Iris pigment epithelial cell (primary cell): ENCODE measurements at regions not wholly inside any gene's neighbourhood (a gene's known extent, or its start where the extent isn't known, plus 50 kb on each side); places are given as distances from the start of the nearest gene placed in this dataset.

Experiments used
- DNase-seq: peaks from one replicate; pipeline ENCODE4 v3.0.0-alpha.2; 2011; ENCODE audit warnings: low read depth

GRCh38 chr13:108435393-108436149 lies 166.1 kb downstream of the TNFSF13B start:
- DNase-seq: no peak

DNA sequence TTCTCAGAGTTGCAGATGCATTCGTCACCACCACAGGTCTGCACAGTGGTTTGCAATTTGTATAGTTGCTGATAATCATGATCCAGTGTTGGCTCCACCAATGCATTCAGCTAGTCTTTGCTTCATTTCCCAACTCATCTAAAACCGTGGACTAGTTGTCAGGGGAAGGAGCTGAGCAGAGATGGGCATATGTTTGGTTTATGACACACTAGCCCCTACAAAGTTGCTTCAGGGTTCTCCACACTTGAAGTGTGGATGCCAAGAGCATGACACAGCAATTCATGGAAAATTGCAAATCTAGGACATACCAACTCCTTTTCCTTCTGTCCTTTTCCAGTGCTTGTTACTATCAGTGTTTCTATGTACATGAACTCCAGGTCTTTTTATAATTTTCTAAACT lies 168.0 kb downstream of the TNFSF13B start:
- peak; percentile 68 for DNase-seq

DNA sequence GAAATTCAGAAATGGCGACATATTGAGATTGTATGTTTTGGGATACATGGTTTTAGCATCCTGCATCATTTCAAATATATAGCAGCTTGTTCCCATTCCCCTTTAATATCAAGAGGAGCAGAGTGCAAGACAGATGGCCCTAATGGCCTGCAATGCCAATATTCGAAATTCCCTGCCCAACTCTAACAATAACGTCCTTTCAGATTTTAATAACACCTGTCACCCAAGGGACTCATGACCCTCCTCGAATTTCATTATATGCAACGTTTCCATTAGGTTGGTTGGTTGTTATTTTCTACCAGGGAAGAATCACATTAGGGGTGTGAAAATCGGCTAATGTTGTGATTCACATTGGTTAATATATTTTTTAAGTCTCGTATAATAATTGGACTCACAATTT lies 170.0 kb downstream of the TNFSF13B start:
- DNase-seq: no peak

GRCh38 chr13:108444448-108444847 lies 174.9 kb downstream of the TNFSF13B start:
- DNase-seq: no peak

DNA sequence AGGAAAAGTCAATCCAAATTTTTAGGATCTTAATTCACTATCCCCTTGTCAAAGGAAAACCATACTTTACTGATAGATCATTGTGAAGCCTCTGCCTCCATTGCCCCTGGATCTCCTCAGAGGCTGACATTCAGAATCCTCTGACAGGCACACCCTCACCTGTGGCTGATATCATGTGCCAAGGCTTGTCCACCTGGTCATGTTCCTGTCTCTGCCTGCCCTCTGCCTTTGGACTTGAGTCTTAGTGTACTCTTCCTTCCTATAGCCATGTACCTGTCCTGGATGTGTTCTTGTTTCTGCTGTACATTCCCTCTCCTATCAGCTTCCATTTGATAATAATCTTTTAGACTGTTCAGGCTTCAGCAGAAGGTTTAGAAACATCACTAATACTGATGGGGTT lies 179.4 kb downstream of the TNFSF13B start:
- DNase-seq: no peak

GRCh38 chr13:108451121-108451520 lies 178.3 kb upstream of the MYO16 start:
- DNase-seq: no peak

DNA sequence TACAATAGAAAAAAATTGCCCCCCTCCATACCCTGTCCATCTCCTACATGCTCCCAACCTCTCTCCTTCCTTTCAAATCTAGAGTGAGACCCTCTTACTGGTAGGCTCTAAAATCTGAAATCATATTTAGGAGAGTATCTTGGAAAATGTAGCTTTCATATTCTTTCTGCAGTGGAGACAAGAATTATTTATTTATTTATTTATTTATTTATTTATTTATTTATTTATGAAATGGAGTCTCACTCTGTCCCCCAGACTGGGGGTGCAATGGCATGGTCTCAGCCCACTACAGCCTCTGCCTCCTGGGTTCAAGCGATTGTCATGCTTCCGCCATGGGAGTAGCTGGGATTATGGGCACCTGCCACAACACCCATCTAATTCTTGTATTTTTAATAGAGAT lies 174.1 kb upstream of the MYO16 start:
- DNase-seq: no peak

- DNase-seq: no peak
Observed at GRCh38 chr13:108460043-108460442, 169.4 kb upstream of the MYO16 start.

DNA sequence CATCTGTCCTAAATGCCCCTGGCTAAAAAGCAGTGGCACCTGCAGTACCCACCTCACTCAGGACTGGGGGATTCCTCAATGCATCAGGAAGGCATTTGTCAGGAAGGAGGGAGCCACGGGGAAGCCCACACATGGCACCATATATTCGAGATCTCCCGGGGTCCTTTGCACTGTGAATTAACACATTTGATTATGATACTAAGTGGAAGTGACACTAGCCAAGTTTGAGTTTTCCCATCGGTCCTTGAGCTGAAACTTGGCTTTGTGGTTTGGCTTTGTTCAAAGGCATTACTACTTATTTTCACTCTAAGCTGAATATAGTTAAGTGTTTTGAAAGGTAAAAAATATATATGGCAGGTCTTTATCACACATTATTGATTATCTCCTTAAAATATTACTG lies 168.7 kb upstream of the MYO16 start:
- DNase-seq: no peak

- DNase-seq: peak; percentile 99
Observed at GRCh38 chr13:108463340-108463739, 166.1 kb upstream of the MYO16 start.

DNA sequence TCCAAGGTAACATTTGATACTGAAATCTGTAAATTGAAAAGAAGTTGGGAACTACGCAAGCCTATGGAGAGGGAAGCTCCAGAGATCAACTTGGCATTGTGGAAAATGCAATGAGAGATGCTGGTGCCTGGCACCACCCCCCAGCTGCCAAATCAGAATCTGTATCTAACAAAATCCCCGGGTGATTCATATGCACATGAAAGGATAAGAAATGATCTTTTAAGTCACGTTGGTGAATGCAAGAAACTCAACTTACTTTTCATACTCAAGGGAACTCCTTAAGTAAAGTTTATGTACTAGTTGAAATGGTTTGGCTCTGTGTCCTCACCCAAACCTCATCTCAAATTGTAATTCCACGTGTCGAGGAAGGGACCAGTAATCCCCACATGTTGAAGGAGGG lies 158.5 kb upstream of the MYO16 start:
- DNase-seq: peak; percentile 16

- DNase-seq: no peak
Observed at GRCh38 chr13:108475181-108475580, 154.2 kb upstream of the MYO16 start.

DNA sequence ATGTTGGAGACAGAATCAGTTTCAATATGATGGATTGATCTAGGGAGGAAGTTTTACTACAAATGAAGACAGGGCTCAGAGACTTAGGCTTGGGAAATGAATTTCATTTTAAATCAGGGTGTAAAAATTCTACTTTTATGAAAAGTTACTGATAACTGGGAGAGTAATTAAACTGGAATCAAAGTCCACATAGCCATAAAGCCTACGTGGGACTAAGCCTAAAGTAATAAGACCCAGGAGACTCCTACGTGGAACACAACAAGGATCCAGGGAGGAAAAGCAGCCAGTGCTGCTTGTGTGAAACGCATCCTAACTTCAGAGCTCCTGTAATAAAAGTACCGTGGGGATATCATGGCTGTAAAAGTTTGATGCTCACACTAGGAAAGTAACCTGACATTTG lies 152.0 kb upstream of the MYO16 start:
- no peak for DNase-seq

DNA sequence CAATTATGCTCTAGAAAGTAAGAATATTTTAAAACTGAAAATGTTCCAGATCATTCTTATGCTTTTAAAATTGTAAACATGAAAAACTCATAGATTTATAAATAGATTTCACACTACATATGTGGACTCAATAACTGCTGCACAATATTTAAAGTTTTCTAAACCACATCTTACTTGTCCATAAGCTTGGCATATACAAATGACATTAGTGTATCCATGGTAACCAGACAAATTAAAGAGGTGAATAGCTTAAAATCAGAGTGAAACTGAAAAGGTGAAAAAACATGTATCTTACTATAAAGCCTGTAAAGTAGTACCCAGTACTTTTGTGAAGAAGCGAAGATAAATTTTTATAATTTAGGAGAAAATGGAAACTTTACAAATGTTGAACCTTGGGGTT lies 151.2 kb upstream of the MYO16 start:
- DNase-seq: no peak

DNA sequence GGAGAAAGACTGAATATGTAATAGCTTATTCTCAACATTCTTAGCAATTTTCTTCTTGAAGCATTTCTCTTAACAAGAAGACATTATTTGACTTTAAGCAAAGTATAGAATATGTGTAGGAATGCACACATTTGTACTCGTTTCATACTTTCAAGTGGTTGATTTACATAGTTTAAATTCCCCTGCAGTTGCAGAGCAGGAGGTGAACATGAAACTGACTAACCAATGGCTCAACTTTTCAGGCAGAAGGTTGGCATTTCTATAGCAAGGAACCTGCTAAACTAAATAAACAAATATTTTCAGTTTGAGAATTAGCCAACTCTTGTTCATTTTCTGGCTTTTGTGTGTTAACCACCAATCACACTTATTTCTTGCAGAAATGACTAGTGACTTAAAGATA lies 145.4 kb upstream of the MYO16 start:
- peak; percentile 75 for DNase-seq

DNA sequence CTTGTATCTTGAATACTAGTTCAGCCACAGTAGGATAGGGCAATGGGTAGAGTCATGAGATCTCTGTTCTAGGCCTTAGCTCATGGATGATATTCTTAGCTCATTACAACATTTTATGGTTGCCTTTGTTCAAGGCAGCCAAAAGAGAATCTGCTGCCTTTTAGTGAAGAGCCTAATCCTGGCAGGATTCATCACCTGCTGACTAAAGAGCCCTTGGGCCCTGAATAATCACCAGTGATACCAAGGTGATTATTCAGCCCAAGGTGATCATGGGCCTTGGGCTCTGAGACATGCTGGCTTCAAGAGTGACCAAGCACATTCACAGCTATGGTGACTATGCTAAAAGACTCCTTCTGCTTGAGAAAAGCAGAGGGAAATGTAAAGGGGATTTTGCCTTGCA lies 143.3 kb upstream of the MYO16 start:
- DNase-seq: no peak

GRCh38 chr13:108494991-108495645 lies 134.3 kb upstream of the MYO16 start:
- peak; percentile 24 for DNase-seq

- peak; percentile 55 for DNase-seq
Observed at GRCh38 chr13:108495646-108496361, 133.6 kb upstream of the MYO16 start.

DNA sequence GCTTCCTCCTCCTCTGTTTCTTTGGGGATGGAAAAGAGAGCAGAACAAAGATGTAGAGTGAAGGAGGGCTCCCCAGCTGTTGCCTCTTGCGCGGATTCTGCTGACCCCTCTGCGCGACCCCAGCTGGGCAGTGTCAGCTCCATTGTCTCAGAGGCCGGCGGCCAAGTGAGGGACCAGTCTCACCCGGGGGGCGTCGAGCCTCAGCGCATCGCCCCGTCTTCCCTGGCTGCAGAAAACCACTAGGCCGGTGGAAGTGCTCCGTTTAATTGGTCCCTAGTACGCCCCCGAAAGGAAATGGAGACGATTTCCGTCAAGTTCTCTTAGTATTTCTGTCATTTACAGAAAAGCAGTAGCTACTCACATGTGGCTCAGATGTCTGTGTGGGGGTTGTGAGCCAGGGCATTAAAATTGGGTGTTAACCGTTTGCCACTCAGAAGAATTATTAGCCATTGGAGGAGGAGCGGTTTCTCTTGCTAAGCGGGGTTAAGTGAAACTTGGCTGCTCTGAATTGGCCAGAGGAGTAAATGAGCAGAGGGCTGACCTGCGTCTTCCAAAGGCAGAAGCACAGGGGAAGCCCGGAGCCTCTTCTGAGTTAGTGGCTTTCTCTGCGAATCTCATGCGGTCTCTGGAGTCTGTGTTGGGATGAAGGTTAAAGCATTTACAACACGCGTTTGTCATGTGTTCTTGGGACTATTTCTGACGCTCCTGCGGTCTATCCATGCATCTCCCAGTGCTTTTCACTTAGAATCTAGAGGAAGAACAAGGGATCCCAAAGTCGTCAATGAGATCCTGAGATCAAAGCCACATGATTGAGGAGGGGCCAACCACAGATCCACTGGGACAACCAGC lies 132.8 kb upstream of the MYO16 start:
- peak; percentile 59 for DNase-seq

DNA sequence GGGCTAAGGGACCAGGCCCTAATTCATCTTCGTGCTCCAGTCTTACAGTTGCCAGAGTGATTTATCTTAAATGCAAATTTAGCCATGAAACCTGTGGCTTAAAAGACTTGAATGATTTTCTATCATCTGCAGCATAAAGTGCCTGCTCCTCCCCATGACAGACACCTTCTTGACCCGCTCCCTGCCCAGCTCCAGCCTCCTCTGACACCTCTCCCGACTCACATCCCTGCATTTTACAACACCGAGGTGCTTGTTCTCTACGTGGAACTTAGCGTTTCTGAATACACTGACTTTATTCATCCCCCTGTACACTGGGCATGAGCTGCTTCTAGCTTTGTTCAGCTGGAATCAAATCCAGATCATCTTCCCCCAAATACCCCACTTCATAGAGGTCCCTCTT lies 128.7 kb upstream of the MYO16 start:
- DNase-seq: no peak

- peak; percentile 65 for DNase-seq
Observed at GRCh38 chr13:108508263-108508662, 121.1 kb upstream of the MYO16 start.

- DNase-seq: no peak
Observed at GRCh38 chr13:108525827-108526226, 103.6 kb upstream of the MYO16 start.
